Activated naive CD4-positive, alpha-beta T cell treated with anti-CD3 and anti-CD28 coated beads, Interleukin-2, amount 50 U/mL, for 72 hours (primary cell): ENCODE measurements at regions not wholly inside any gene's neighbourhood (a gene's known extent, or its start where the extent isn't known, plus 50 kb on each side); places are given as distances from the start of the nearest gene placed in this dataset.

Experiments used
- ATAC-seq, 2 donors: fragments of 150-1000 bp; cut with Tn5 transposase; 2 replicates each; pipeline ENCODE4 v1.10.0; 2021; ENCODE audit warnings: mild to moderate bottlenecking in 2 of 2, moderate library complexity in 2 of 2
- DNase-seq, 2 donors: peaks; one replicate each; pipeline ENCODE4 v3.0.0; 2021 to 2022; ENCODE audit warnings: low spot score in 2 of 2
- H3K27ac Mint-ChIP-seq, 2 donors: one replicate each; pipeline ENCODE4 v1.8.0; 2022; ENCODE audit warnings: mild to moderate bottlenecking in 2 of 2, mixed read lengths in 2 of 2
- H3K36me3 Mint-ChIP-seq, 2 donors: one replicate each; pipeline ENCODE4 v1.8.0; 2022; ENCODE audit warnings: mixed read lengths in 2 of 2
- H3K9me3 Mint-ChIP-seq, 2 donors: one replicate each; pipeline ENCODE4 v1.8.0; 2022; ENCODE audit warnings: mixed read lengths in 2 of 2

DNA sequence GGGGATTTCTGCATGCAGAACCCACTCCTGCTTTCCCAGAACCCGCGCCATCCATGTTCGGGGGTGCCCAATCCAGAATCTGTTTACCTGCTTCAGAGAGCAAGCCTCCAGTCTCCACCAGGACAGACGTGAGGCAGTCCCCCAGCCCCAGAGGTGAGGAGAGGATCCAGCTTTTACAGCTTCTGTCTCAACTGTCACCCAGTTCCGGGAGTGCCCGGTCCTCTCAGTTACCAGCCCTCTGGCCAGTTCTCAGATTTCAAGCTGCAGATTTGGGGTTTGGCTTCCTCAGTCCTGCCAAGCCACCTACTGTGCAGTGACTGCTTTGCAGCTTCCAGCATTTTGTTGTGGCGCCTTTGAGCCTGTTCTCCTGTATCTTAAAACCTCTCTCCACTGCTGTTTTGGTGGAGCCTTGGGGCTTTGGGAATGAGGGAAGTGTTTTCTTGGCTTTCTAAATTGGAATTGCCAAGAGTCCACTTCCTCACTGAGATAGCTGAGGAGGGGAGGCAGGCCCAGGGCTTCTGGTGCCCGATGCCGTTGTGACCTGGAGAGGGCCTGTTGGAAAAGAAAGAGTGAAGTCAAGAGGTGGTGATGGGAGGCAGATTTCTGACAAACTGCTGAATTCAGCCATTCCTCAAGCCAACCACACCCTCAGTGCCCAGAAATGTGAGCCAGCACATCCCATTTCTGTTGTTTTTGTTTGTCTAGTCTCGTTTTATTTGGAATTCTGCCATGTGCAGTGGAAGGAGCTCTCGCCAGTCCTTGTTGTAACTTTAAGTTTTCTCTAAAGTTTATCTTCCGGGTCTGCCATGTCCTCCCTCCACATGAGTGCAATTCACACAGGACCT, 513.4 kb downstream of the TBC1D22A start:
- Mint-ChIP-seq H3K27ac (no peak overlapping the region), H3K9me3 (no peaks in the 10 kb centered on the region), H3K36me3 (no peaks in the 10 kb centered on the region)
- DNase-seq = no peak
- ATAC-seq = no peak

DNA sequence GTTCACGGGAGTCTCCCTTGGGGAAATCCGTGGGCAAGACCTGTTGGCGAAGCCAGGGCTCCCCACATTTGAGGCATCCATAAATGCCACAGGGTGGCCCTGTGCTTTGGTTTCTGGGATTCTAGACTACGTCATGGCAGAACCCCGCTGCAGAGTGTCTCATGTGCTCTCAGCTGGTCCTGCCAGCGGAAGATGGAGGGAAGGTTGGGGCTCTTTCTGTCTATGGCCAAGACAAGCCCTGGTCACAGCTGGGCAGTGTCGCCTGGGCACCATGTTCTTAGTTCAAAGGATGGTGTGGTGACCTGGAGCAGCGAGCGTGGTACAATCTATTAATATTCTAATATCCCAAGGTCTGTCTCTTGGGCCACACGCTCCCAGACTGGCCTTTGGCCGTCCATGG, 511.7 kb downstream of the TBC1D22A start:
- no peaks in the 10 kb centered on the region for H3K36me3 Mint-ChIP-seq
- no peak overlapping the region for H3K27ac Mint-ChIP-seq
- DNase-seq (no peak), ATAC-seq (no peak)
- no peaks in the 10 kb centered on the region for H3K9me3 Mint-ChIP-seq

DNA sequence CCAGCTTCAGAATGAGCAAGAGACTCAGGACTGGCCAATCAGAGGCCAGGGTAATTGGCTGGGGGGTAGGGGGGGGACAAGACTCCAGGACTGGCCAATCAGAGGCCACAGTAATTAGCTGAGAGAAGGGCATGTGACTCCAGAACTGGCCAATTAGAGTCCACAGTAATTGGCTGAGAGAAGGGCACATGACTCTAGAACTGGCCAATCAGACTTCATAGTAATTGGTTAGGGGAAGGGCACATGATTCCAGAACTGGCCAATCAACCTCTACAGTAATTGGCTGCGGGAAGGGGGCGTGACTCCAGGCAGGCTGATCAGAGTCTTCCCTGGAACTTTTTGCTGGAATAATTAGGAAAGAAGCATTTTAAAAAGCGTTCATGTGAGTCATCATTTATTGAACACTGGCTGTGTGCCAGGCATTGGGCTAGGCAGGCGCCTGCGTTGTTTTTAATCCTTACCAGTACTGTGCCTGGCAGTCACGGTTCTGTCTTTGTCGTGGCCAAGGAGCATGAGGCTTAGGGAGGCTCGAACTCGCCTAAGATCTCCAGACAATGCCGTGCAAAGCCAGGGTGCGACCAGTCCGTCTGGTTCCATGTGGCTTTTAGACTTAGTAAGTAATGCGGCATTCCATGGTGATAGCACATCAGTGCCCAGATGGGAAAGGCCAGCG, 508.1 kb downstream of the TBC1D22A start:
- DNase-seq (no peak), ATAC-seq (no peak)
- no peaks in the 10 kb centered on the region for H3K36me3 Mint-ChIP-seq
- no peak overlapping the region for H3K27ac Mint-ChIP-seq
- no peaks in the 10 kb centered on the region for H3K9me3 Mint-ChIP-seq

DNA sequence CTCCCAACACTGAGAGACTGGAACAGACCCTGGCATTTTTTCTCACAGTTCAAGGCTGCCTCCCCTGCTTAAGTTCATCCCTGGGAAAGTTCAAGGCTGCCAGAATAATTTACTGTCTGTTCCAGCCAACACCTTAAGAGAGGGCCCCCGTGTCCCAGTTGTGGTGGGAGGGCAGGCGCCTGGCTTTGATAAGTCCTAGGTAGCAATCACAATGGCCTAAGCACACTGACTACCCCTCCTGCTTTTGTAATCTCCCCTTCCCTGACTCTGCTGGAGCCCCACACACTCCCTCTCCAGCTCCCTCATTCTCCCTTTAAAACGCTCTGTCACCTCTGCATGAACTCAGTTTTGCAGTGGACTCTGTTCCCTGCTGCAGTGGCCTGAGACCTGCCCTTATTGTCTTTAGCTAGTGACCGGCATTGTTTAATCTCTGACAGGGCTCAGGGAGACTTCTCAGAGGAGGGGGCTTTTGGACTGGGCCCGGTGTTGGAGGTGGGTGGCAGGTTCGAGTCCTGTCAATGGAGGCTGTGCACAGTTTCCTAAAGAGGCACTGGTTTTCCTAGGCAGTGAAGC, 507.2 kb downstream of the TBC1D22A start:
- no peak overlapping the region for H3K27ac Mint-ChIP-seq
- ATAC-seq (no peak), DNase-seq (no peak)
- no peaks in the 10 kb centered on the region for H3K9me3 Mint-ChIP-seq
- no peaks in the 10 kb centered on the region for H3K36me3 Mint-ChIP-seq

DNA sequence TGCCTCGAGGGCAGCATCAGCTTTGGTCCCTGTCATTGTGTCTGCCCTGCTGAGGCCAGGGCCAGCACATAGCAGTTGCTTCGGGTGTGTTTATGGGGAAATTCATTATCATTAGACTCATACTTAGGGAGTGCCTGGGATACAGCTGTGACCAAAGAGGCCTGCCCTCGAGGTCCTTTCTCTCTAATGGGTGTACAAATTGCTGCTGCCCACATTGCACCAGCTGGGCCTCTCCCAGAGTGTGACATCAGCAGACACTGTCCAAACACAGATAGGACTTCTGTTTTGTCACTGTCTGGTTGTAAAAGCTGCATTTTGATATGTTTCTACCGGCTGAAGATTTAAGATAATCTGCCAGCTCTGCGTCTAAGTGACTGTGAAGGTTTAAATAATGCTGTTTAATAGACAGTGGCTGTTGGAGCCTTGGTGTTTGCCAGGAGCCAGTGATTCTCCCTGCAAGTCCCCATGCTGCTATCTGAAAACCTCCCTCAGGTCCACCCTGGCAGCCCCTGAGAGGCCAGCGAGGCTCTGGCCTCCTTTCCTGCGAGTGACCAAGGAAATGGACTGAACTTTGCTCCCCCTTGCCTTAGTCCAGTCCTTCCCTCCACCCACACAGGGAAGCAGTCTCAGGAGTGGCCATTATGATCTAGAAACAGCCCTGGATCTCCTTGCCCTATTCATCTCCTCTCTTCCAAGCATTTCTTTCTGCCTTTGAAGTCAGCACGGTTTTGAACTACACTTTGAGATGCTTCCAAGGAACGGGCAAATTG, 505.2 kb downstream of the TBC1D22A start:
- no peak for ATAC-seq
- Mint-ChIP-seq H3K9me3 (no peaks in the 10 kb centered on the region), H3K36me3 (no peaks in the 10 kb centered on the region), H3K27ac (no peak overlapping the region)
- DNase-seq = no peak

DNA sequence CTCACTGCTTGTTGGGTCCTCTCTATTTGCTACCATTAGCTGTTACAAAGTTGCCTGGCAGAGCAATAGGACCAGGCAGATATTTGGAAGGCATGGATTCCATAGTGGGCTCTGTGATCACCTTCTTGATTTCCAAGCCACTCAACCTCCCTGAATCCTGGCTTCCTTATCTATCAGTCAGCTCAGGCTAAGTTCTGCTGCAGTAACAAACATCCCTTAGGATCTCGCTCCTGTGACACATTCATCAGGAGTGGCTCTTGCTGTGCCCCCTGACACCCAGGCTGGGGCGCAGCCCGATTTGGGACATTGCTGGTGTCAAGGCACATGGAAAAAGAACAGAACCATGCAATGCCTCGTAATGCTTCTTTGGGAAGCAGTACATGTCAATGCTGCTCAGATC, 503.9 kb downstream of the TBC1D22A start:
- Mint-ChIP-seq H3K36me3 (no peaks in the 10 kb centered on the region), H3K27ac (no peak overlapping the region), H3K9me3 (no peaks in the 10 kb centered on the region)
- no peak for ATAC-seq
- no peak for DNase-seq

DNA sequence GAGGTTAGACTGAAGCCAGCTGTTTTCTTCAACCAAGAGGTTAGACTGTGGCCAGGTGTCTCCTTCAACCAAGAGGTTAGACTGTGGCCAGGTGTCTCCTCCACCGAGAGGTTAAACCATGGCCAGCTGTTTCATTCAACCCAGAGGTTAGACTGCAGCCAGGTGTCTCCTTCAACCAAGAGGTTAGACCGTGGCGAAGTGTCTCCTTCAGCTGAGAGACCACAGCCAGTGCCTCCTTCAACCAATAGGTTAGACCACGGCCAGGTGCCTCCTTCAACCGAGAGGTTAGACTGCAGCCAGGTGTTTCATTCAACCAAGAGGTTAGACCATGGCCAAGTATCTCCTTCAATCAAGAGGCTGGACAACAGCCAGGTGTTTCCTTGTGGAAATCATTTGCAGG, 498.1 kb downstream of the TBC1D22A start:
- ATAC-seq = no peak
- peak in 1 of 2 donors; percentile 16 for DNase-seq
- Mint-ChIP-seq H3K9me3 (no peaks in the 10 kb centered on the region), H3K27ac (no peak overlapping the region), H3K36me3 (no peaks in the 10 kb centered on the region)

DNA sequence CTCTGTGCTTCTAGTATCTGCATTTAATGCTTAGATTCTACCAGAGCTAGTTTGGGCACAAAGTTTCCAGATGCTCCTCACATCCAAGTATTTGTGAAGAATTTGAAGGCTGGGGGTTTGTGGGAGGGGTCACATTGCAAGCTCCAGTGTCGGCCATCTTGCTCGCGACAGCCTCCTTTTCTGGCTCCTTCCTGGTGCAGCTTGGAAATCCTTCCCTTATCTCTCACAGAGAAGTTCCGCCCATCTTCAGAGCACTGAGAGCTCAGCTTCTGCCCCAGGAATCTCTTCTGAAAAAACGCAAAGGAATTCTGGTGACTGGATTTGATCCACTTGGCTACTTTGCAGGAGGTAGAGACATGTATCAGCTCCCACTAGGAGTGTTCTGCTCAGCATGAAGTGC, 497.5 kb downstream of the TBC1D22A start:
- DNase-seq (peak in 1 of 2 donors; percentile 4), ATAC-seq (no peak)
- Mint-ChIP-seq H3K27ac (no peak overlapping the region), H3K36me3 (no peaks in the 10 kb centered on the region), H3K9me3 (no peaks in the 10 kb centered on the region)

DNA sequence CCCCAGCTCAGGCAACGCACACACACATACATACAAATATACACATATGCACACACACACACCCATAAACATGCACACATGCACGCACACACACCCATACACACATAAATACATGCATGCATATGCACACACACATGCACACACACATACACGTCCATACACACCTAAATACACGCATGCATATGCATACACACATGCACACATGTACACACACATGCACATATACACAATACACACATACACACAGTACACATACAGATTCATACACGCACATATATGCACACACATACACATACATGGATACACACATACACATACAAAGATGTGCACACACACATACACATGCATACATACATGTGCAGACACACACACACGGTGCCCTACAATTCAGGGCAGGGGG, 496.6 kb downstream of the TBC1D22A start:
- no peak overlapping the region for H3K27ac Mint-ChIP-seq

DNA sequence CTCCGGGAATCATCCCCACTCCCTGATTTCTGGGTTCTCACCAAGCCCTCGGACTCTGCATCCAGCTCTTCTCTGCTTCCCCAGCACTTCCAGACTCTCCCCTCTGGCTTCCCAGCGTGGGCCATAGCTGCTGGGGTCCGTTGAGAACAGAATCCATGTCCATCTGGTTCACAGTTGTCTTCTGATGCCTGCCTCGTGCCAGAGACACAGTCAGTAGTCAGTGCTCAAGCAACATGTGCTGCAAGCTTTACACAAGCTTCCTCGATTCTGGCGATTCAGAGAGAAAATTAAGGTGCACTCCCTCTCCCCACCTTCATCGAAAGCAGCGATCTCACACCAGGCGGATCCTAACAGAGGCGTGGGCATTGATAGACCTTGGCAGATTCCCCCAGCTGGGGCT, 495.5 kb downstream of the TBC1D22A start:
- ATAC-seq = no peak
- peak in 1 of 2 donors; percentile 1 for DNase-seq
- H3K9me3 Mint-ChIP-seq = no peaks in the 10 kb centered on the region
- no peaks in the 10 kb centered on the region for H3K36me3 Mint-ChIP-seq
- H3K27ac Mint-ChIP-seq = no peak overlapping the region

More for the DNA sequence above, 496.6 kb downstream of the TBC1D22A start:
- Mint-ChIP-seq H3K9me3 (no peaks in the 10 kb centered on the region), H3K36me3 (no peaks in the 10 kb centered on the region)
- ATAC-seq (no peak), DNase-seq (no peak)

DNA sequence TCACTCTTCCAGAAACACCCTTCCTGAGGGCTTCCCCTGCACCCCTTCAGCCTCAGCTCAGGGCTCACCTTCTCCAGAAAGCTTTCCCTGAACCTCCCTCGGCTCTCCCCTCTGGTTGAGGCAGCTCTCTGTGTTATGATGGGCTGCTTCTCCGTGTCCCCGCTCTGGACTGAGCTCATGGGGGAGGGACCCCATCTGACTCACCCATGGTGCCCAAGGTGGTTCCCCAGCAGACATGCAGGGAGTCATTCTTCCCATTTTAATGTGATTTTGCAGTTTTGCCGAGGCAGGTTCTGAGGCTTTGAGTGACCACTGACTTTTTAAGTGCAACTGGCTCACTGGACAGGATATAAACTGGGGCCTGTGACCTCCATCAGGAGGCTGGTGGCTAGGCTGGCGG, 495.1 kb downstream of the TBC1D22A start:
- no peaks in the 10 kb centered on the region for H3K36me3 Mint-ChIP-seq
- ATAC-seq (no peak), DNase-seq (peak in 1 of 2 donors; percentile 31)
- H3K9me3 Mint-ChIP-seq = no peaks in the 10 kb centered on the region
- H3K27ac Mint-ChIP-seq = no peak overlapping the region

DNA sequence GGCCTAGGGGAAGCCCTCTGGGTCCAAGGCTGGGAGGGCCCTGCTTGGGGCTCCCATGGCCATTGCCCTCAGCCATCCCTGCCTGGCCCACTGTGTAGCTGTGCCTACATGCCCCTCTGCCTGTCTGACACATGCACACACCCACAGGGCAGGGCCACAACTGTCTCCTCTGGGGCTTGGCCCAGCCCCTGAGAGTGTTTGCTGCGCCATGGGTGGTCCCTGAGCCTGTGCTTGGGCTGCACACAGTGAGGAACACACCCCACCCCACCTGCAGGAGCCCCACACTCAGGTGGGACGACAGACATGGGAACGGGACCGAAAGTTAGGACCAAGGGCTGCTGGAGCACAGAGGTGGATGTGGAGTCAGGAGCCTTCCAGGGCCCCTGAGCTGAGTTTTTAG, 489.5 kb downstream of the TBC1D22A start:
- no peak overlapping the region for H3K27ac Mint-ChIP-seq
- H3K36me3 Mint-ChIP-seq = no peaks in the 10 kb centered on the region
- ATAC-seq = no peak
- DNase-seq = peak in 1 of 2 donors; percentile 35
- H3K9me3 Mint-ChIP-seq = no peaks in the 10 kb centered on the region

DNA sequence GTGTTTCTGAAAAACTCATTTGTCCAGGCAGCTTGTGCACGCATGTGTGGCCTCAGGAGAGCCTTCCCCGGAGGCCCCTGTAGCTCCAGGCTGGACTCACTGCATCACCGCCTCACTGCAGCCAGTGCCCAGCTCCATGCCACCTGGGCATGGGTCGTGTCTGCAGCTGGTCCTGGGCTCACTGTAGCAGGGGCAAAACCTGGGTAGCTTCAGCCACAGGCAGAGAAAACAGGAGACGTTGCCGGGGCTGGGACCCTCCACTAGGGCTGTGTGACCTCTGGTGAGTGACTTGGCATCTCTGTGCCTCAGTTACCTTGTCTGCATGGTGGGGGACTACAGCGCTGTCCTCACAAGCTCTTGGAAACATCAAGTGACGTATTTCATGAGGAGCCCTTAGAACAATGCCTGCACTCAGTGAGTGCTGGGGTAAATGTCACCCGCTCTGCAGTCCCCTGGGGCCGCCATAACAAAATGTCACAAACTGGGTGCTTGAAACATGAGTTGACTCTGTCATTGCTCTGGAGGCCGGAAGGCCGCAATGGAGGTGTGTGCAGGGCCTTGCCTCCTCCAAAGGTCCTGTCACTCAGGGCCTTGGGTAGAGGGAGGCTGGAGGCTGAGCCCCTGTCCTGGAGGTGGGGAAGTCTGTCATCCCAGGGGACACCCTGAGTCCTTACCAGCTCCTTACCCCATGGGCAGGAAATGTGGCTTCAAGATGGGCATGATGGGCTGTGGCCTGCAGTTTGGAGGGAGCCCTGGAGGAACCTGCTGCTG, 488.7 kb downstream of the TBC1D22A start:
- DNase-seq = no peak
- no peaks in the 10 kb centered on the region for H3K9me3 Mint-ChIP-seq
- H3K36me3 Mint-ChIP-seq = no peaks in the 10 kb centered on the region
- ATAC-seq = no peak
- no peak overlapping the region for H3K27ac Mint-ChIP-seq

DNA sequence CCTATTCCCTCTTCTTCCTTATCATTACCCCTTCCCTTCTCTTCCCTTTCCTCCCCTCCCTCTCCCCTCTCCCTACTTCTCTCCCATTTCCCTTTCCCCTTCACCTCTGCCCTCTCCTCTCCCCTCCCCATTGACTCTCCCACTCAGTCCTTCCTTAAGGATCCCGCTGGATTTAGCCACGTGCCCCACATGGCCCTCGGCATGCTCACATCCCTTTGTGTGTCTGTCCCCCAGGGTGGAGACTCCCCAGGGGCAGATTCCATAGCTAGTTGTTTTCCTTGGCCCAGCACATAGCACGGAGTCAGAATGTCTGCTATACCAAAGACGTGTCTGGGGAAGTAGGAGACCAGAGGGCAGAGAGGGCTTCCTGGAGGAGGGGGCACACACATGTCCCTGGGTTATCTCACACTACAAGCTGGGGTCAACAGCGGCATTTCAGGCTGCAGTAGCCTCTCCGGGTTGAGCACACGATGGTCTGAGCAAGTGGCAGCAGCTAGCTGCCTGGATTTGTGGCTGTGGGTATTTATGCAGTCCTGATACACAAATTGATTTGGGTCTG, 487.0 kb downstream of the TBC1D22A start:
- Mint-ChIP-seq H3K36me3 (no peaks in the 10 kb centered on the region), H3K9me3 (peaks cover 0 to 2% of the 10 kb centered on the region in 2 donors), H3K27ac (no peak overlapping the region)
- no peak for ATAC-seq
- no peak for DNase-seq

DNA sequence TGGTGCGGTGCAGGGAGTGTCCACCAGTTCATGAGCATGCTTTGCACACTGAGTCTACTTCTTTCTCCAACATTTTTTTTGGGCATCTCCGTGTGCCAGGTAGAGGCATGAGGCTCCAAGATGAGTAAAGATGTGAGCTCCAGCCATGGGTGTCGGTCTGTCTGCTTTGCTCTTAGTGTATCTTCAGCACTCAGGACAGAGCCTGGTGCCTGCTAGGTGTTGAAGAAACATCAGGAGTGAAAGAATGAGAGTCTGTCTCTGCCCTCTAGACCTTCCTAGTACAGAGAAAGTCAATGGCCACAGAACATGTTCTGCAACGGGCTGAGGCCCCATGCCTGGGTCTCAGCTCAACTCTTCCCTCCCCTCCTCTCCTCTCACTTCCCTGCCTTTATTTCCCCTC, 486.5 kb downstream of the TBC1D22A start:
- ATAC-seq (no peak), DNase-seq (no peak)
- no peak overlapping the region for H3K27ac Mint-ChIP-seq
- H3K36me3 Mint-ChIP-seq = peaks cover 0 to 4% of the 10 kb centered on the region in 2 donors
- H3K9me3 Mint-ChIP-seq = peaks cover 2 to 7% of the 10 kb centered on the region in 2 donors
